ENCODE measurements at regions not wholly inside any gene's neighbourhood (a gene's known extent, or its start where the extent isn't known, plus 50 kb on each side); places are given as distances from the start of the nearest gene placed in this dataset.

DNA sequence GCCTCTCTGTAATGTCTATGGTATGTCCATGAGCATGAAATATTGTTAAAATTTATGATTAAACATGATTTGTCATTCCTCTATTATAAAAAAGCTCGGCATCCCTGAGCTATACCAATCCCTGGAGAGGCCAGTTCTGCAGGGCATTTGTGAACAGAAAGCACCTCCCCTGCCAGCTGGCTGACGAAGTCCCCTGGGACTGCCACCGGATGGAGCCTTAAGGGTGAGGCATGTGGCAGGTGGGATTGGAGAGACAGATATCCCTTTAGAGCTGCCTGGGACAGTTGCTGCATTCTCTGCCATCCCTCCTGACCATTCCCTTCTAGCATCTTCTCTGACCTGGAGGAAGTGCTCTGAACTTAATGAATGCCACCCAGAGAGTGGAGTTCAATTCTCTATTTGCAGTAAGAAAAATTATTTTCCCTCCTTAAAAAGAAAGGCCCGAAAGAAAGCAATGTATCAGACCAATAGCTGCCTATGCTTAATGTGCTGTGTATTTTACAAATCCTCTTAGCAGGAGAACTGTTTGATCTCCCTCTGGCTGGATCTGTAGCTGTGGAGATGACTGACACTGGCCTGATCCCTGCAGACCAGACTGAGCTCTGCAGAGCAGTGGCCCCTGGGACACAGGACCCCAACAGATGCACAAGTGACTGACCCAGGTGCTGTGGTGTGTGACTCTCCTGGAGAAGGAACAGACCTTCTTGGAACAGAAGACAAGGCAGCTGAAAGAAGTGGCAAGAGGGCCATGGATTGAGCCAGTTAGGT, 219.0 kb upstream of the NAV2 start:
- DNase-seq, result no peak
- Mint-ChIP-seq H3K4me1 (no peaks in the 10 kb centered on the region), H3K4me3 (no peak overlapping the region), H3K36me3 (ENCODE audit: low read depth) (no peaks in the 10 kb centered on the region), H3K9me3 (no peaks in the 10 kb centered on the region), H3K27ac (no peak overlapping the region), H3K27me3 (peaks cover 8% of the 10 kb centered on the region)
- no peak for ATAC-seq

DNA sequence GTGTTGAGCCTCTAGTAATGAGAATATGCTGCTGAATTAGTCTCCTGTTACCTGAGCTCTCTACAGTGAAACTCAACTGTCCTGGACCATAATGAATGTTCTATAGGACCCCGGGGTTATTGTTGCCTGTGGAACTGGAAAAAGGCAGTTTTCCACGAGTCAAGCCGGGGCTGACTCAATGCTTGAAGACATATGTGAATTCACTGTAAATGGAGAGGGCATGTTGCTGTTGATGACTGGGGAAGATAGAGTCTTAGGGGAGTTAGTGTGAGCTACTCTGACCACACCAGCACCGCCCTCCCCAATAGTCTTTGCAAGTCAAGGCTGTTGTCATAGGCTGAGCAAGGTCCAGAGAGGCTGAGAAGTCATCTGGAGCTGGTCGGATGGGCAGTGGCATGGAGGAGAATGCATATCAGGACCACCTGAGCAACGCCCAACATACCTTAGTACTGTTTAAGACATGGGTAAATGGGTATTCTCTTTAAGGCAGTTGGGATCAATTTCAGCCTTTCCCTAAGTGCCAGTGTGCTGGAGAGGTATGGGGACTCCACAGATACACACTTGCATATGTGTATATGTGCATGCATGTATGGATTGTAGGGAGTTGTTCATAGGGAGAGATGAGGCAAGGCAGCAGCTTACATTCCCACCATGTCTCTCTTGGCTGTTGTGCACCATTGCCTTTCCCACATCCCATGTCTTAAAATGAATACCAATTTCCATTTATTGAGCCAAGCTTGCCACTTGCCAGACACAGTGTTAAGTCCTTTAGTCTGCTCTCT, 230.1 kb upstream of the NAV2 start:
- DNase-seq, result no peak
- Mint-ChIP-seq H3K27me3 (peaks cover 5% of the 10 kb centered on the region), H3K36me3 (ENCODE audit: low read depth) (no peaks in the 10 kb centered on the region), H3K27ac (no peak overlapping the region), H3K9me3 (no peaks in the 10 kb centered on the region), H3K4me3 (no peak overlapping the region), H3K4me1 (no peaks in the 10 kb centered on the region)
- ATAC-seq, result no peak

DNA sequence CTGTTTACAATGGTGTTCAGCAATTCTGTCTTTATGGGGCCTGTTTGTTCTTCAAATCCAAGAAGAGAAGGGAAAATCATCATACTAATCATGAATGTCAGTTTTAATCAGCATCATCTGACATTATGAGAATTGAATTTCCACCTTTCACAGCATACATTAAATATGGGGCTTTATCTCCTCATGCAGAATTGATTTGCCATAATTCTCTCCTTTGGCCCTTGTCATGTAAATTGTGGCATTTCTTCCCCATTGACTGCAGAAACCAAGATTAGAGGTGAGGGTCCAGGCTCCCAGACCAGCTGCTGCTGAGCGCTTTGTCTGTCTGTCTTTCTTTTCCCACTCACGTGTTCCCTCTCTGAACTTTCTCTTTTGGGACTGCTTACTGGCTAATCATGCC, 232.1 kb upstream of the NAV2 start:
- no peak for ATAC-seq
- no peak for DNase-seq
- Mint-ChIP-seq H3K9me3 (no peaks in the 10 kb centered on the region), H3K27me3 (peaks cover 5% of the 10 kb centered on the region), H3K4me3 (no peak overlapping the region), H3K36me3 (ENCODE audit: low read depth) (no peaks in the 10 kb centered on the region), H3K4me1 (no peaks in the 10 kb centered on the region), H3K27ac (no peak overlapping the region)

DNA sequence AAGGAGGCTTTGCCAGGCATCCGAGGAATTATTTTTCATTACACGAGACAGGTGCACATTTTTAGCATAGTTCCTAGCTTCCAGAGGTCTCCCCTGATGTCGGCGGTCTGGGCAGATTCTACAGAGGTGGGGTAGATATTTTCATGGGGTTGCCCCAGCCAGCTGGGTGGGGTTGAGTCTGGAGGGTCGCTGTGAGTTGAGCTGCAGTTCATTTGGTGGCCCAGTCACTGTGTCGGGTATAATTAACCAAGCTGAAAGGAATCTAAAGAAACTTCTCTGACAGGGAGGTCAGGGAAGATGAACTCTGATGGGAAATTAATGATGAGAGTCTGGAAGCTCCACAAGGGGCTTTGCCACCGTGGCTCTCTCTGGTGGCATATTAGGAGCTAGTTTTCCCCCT, 233.7 kb upstream of the NAV2 start:
- Mint-ChIP-seq H3K27me3 (peaks cover 7% of the 10 kb centered on the region), H3K4me3 (no peak overlapping the region), H3K36me3 (ENCODE audit: low read depth) (no peaks in the 10 kb centered on the region), H3K9me3 (no peaks in the 10 kb centered on the region), H3K4me1 (no peaks in the 10 kb centered on the region), H3K27ac (no peak overlapping the region)
- no peak for ATAC-seq
- no peak for DNase-seq

DNA sequence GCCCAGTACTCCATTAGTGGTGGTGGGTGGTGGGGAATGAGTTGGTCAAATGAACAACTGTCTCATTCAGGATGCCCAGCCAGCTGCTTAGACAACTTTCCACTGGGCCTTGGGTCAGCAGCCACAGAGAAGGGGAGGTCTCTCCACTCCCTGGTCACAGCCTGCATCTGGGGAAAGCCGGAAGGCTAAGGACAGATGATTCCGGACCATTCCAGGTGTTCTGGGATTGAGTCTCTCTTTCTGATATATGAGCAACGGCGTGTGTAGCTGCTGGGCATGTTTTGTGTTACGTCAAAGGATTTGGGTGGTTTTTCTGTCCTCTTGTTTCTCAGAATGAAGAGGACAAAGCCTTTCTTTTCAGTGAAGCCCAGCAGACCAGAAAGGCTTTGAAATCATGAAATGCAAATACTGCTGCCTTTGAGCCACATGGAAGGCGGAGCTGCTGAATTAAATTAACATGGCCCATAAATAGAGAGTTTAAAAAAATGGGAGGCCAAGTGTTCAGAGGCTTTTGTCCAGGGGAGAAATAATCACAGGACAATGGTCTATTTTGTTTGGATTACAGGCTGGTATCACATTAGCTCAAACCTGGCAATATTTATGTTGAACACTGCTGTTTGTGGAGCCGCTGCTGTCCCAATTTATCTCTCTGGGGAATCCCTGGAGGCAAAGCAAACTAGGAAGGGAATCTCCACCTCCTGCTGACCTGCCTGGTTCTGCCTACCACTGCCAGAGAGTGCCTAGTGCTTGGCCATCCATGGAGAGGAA, 234.4 kb upstream of the E2F8 start:
- no peaks in the 10 kb centered on the region for H3K4me1 Mint-ChIP-seq
- no peak for ATAC-seq
- peaks cover 3% of the 10 kb centered on the region for H3K27me3 Mint-ChIP-seq
- H3K4me3 Mint-ChIP-seq, result no peak overlapping the region
- no peaks in the 10 kb centered on the region for H3K36me3 Mint-ChIP-seq (ENCODE audit: low read depth)
- no peak for DNase-seq
- H3K27ac Mint-ChIP-seq, result no peak overlapping the region
- no peaks in the 10 kb centered on the region for H3K9me3 Mint-ChIP-seq

DNA sequence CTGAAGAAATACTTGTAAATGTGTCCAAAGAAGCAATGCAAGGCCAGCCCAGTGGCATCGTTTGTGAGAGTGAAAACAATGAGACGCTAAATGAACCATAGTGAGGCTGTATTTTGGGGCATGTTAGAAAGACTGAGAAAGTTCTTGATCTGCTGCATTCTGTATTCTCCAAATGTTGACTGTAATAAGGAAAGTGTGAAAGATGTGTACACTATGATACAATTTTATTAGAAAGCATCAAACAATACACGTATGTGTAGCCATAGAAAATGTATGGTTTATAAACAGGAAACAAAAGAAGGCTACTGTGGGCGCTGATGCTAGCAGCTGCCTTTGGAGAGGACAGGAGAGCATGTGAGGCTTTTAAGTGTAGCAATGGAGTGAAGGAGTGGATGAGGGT, 233.5 kb upstream of the E2F8 start:
- Mint-ChIP-seq H3K27me3 (peaks cover 10% of the 10 kb centered on the region), H3K36me3 (ENCODE audit: low read depth) (no peaks in the 10 kb centered on the region), H3K4me3 (no peak overlapping the region), H3K4me1 (no peaks in the 10 kb centered on the region), H3K9me3 (no peaks in the 10 kb centered on the region), H3K27ac (no peak overlapping the region)
- DNase-seq, result no peak
- no peak for ATAC-seq

DNA sequence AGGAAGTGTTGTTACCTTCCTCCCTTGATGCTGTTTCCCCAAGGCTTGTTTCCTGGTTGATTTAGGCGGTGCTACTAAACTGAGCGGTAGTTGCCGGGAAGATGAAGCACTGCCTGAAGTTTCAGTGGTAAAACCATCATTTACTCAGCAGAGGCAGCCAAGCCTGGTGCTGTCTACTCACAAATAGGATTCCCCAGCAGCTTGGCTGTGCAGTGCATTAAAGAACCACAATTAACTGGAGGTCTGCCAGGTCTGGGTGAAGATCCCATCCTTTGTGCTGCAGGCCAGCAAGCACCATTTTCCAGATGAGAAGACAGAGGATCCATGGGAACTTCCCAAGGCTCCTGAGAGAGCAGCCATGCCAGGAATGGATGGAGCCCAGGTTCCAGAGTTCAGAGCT, 231.9 kb upstream of the E2F8 start:
- H3K36me3 Mint-ChIP-seq (ENCODE audit: low read depth), result no peaks in the 10 kb centered on the region
- no peak overlapping the region for H3K27ac Mint-ChIP-seq
- no peak for DNase-seq
- H3K4me3 Mint-ChIP-seq, result no peak overlapping the region
- H3K9me3 Mint-ChIP-seq, result no peaks in the 10 kb centered on the region
- no peak for ATAC-seq
- H3K27me3 Mint-ChIP-seq, result peaks cover 10% of the 10 kb centered on the region
- no peaks in the 10 kb centered on the region for H3K4me1 Mint-ChIP-seq

DNA sequence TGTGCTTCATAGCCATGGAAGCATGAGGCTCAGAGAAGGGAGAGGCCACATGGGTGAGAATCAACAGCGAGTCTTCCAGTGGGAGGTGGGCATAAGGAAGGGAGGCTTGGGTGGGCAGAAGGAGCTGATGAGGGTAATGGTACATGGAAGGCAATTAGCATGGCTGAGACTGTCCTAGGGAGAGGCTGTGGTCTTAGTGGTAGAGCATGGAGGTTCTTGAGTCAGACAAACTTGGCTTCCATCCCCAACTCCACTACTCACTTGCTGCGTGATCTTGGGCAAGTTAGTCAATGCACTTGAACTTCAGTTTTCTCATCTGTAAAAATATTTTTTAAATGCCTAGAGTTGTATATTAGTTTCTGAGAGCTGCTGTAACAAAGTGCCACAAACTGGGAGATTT, 227.2 kb upstream of the E2F8 start:
- Mint-ChIP-seq H3K36me3 (ENCODE audit: low read depth) (no peaks in the 10 kb centered on the region), H3K9me3 (no peaks in the 10 kb centered on the region), H3K4me1 (no peaks in the 10 kb centered on the region), H3K4me3 (no peak overlapping the region), H3K27me3 (peaks cover 8% of the 10 kb centered on the region), H3K27ac (no peak overlapping the region)
- DNase-seq (no peak), ATAC-seq (no peak)

DNA sequence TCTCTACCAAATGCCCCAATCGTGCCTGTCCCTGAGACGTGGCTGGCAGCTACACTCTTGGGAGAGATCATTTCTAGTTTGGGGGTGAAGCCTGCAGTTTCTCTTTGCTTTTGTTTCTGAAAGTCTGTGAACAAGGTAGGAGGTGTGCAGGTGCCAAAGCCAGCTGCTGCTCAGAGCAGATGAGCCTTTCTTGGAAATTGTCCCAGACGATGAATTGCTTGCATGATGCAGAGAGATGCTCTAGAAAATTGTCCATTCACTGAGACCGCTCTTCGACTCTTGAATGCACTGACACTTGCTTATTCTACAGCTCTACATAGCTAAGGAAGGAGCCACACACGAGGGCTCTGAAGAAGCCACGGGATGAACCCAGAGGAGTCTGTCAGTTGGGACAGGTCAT, 225.6 kb upstream of the E2F8 start:
- no peaks in the 10 kb centered on the region for H3K36me3 Mint-ChIP-seq (ENCODE audit: low read depth)
- H3K4me1 Mint-ChIP-seq, result no peaks in the 10 kb centered on the region
- no peak overlapping the region for H3K27ac Mint-ChIP-seq
- H3K4me3 Mint-ChIP-seq, result no peak overlapping the region
- ATAC-seq (no peak), DNase-seq (no peak)
- H3K27me3 Mint-ChIP-seq, result peaks cover 8% of the 10 kb centered on the region
- H3K9me3 Mint-ChIP-seq, result no peaks in the 10 kb centered on the region

DNA sequence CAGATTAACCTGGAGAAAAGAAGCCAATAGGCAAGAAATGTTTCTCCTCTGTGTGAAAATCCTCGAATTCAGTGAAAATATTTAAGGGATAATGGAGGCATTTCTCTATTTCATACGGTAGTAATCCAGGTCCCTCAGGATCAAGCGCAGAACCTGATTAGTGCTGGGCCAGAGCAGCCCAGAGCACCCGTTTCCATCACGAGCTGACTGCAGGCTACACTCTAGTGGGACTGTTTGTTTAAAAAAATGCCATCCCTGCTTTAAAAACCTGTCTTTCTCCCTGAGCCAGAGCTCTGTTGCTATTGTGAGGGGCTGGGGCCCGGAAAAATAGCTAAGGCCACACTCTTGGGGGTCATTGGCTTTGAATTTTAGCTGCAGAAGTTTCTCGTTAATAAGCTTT, 223.2 kb upstream of the E2F8 start:
- Mint-ChIP-seq H3K27me3 (peaks cover 5% of the 10 kb centered on the region), H3K4me3 (no peak overlapping the region), H3K36me3 (ENCODE audit: low read depth) (no peaks in the 10 kb centered on the region), H3K4me1 (no peaks in the 10 kb centered on the region), H3K9me3 (no peaks in the 10 kb centered on the region), H3K27ac (no peak overlapping the region)
- ATAC-seq (no peak), DNase-seq (no peak)

DNA sequence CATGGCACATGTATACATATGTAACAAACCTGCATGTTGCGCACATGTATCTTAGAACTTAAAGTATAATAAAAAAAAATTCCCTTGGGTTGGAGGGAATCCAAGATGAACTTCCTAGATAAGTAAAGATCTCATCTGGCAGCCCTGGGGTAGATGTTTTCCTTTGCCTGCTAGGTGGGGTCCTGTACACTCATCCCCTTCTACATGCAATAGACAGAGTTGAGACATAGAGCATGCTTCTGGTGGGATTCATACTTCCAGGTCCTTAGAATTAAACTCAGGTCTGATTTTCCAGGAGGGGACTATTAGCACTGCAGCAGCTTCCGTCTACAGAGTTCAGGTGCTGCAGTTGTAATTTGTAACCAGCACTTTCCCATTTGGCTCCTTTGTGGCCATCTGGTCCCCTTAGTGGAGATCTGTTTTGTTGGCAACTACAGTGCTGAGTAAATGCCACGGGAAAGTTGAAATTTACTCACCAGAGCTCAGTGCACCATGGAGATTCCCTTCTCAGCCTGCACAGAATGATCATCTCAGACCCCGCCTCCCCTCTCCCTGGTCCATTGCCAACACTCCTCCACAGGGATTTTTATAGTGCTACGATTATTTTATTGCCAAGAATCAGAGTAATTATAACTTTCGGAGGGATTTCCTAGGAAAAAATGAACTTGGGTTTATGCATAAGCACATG, 220.1 kb upstream of the E2F8 start:
- peaks cover 11% of the 10 kb centered on the region for H3K27me3 Mint-ChIP-seq
- no peak overlapping the region for H3K4me3 Mint-ChIP-seq
- H3K9me3 Mint-ChIP-seq, result no peaks in the 10 kb centered on the region
- DNase-seq (no peak), ATAC-seq (no peak)
- no peak overlapping the region for H3K27ac Mint-ChIP-seq
- H3K4me1 Mint-ChIP-seq, result no peaks in the 10 kb centered on the region
- no peaks in the 10 kb centered on the region for H3K36me3 Mint-ChIP-seq (ENCODE audit: low read depth)

DNA sequence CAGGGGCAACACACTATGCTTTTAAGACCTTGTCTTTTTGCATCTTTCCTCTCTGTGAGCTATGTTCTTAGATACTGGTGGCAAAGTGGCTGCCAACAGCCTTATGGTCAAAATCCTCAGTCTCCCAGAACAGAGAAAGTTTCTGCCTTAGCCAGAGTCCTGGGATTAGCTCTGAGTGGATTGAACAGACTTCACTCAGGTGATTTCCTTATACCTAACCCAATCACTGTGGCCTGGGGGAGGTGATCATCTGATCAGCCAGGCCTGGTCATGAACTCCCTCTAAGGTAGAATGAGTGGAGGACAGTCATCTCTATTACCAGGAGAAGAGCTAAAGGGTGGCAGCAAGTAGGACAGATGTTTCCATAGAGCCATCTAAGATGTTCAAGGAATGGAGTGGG, 218.5 kb upstream of the E2F8 start:
- Mint-ChIP-seq H3K4me1 (no peaks in the 10 kb centered on the region), H3K4me3 (no peak overlapping the region), H3K27ac (no peak overlapping the region), H3K9me3 (no peaks in the 10 kb centered on the region), H3K36me3 (ENCODE audit: low read depth) (no peaks in the 10 kb centered on the region), H3K27me3 (peaks cover 11% of the 10 kb centered on the region)
- DNase-seq, result no peak
- ATAC-seq, result no peak

DNA sequence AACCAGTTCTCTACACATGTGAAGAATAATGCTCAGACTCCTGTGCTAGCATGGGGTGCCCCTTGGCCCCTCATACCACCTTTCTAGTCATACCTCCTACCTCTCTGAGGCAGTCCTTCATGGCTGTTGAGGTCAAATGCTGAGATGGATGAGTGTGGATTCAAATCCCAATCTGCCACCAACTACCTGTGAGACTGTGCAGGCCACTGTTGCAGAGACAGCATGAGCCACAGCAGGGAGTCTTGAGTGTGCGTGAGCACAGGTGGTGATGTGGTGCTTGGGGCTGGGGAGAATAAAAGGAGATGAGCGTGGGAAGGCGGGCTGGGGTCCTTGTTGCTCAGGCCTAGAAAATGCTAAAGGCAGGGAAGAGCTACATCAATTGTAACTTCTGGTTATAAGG, 218.0 kb upstream of the E2F8 start:
- ATAC-seq (no peak), DNase-seq (no peak)
- no peak overlapping the region for H3K27ac Mint-ChIP-seq

DNA sequence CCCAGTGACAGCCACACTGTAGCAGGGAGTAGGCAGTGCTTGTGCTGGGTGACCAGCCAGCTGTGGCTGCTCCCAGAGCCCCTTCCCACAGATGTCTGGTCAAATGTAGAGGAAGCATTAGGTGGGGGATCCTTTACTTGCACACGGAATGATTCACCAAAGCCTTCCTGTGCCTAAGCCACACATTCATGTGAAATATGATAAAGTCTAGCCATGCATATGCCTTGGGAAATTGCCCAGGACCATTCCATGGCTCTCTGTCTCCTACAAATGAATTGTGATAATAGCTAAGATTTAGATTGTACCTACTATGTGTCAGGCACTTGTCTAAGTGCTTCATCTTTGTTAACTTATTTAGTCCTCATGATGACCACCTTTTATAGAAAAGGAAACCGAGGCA, 217.5 kb upstream of the E2F8 start:
- Mint-ChIP-seq H3K27ac (no peak overlapping the region), H3K4me1 (no peaks in the 10 kb centered on the region), H3K4me3 (no peak overlapping the region), H3K27me3 (peaks cover 11% of the 10 kb centered on the region), H3K9me3 (no peaks in the 10 kb centered on the region), H3K36me3 (ENCODE audit: low read depth) (no peaks in the 10 kb centered on the region)
- ATAC-seq (no peak), DNase-seq (no peak)

More for the DNA sequence above, 218.0 kb upstream of the E2F8 start:
- peaks cover 11% of the 10 kb centered on the region for H3K27me3 Mint-ChIP-seq
- H3K4me1 Mint-ChIP-seq, result no peaks in the 10 kb centered on the region
- H3K4me3 Mint-ChIP-seq, result no peak overlapping the region
- no peaks in the 10 kb centered on the region for H3K9me3 Mint-ChIP-seq
- no peaks in the 10 kb centered on the region for H3K36me3 Mint-ChIP-seq (ENCODE audit: low read depth)
